ENCODE measurements at regions not wholly inside any gene's neighbourhood (a gene's known extent, or its start where the extent isn't known, plus 50 kb on each side); places are given as distances from the start of the nearest gene placed in this dataset.

- no peak for DNase-seq (ENCODE audit: low spot score)
- no peak overlapping the region for H3K4me3 ChIP-seq
- TF ChIP-seq, protein P1, sequence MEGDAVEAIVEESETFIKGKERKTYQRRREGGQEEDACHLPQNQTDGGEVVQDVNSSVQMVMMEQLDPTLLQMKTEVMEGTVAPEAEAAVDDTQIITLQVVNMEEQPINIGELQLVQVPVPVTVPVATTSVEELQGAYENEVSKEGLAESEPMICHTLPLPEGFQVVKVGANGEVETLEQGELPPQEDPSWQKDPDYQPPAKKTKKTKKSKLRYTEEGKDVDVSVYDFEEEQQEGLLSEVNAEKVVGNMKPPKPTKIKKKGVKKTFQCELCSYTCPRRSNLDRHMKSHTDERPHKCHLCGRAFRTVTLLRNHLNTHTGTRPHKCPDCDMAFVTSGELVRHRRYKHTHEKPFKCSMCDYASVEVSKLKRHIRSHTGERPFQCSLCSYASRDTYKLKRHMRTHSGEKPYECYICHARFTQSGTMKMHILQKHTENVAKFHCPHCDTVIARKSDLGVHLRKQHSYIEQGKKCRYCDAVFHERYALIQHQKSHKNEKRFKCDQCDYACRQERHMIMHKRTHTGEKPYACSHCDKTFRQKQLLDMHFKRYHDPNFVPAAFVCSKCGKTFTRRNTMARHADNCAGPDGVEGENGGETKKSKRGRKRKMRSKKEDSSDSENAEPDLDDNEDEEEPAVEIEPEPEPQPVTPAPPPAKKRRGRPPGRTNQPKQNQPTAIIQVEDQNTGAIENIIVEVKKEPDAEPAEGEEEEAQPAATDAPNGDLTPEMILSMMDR (IDR thresholded peaks at IDR 0.05): no peak
- H3K27ac ChIP-seq: no peak overlapping the region
These were observed 87.3 kb upstream of the RFC3 start for GRCh38 chr13:33730619-33731018.

- Histone ChIP-seq H3K4me3 (no peak overlapping the region), H3K27ac (no peak overlapping the region)
- TF ChIP-seq, protein P1 (IDR thresholded peaks at IDR 0.05): no peak
- no peak for DNase-seq (ENCODE audit: low spot score)
These were observed 82.7 kb upstream of the RFC3 start for GRCh38 chr13:33735276-33735675.

DNA sequence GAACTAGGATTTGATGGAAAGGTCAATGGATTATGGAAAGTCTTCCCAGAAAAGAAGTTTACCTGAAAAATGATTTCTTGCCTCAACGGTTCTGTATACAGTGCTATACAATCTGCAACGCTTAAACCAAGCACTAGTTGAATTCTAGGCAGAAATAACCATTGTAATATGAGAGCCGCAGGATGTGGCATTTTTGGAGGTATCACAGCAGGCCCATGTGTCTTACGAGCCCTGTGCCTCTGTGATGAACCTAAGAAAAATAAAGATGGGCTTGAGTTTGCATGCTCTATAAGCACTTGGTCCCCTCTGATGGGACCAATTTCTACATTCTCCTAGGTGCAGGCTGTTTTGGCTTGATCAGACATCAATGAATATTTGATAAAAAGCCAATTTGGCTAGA is 78.7 kb upstream of the RFC3 start:
- DNase-seq (ENCODE audit: low spot score): no peak
- H3K27ac ChIP-seq: no peak overlapping the region
- TF ChIP-seq, protein P1 (IDR thresholded peaks at IDR 0.05): no peak
- H3K4me3 ChIP-seq: no peak overlapping the region

- TF ChIP-seq, protein P1 (IDR thresholded peaks at IDR 0.05): no peak
- Histone ChIP-seq H3K27ac (no peak overlapping the region), H3K4me3 (no peak overlapping the region)
These were observed 77.8 kb upstream of the RFC3 start for GRCh38 chr13:33740134-33740538.

DNA sequence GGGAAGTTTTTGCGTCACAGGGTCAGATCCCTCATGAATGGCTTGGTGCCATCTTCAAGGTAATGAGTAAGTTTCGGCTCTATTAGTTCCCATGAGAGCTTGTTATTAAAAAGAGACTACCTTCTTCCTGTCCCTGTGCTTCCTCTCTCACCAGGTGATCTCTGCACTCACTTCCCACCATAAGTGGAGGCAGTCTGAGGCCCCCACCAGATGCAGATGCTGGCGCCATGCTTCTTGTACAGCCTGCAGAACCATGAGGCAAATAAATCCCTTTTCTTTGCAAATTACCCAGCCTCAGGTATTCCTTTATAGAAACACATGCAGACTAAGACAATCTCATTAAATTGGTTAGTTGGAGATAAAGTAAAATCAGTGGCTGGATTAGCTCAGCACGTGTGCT is 75.6 kb upstream of the RFC3 start:
- TF ChIP-seq, protein P1 (IDR thresholded peaks at IDR 0.05): no peak
- H3K27ac ChIP-seq: no peak overlapping the region
- H3K4me3 ChIP-seq: no peak overlapping the region
- no peak for DNase-seq (ENCODE audit: low spot score)

More at GRCh38 chr13:33740134-33740538, 77.8 kb upstream of the RFC3 start:
- DNase-seq (ENCODE audit: low spot score): no peak

DNA sequence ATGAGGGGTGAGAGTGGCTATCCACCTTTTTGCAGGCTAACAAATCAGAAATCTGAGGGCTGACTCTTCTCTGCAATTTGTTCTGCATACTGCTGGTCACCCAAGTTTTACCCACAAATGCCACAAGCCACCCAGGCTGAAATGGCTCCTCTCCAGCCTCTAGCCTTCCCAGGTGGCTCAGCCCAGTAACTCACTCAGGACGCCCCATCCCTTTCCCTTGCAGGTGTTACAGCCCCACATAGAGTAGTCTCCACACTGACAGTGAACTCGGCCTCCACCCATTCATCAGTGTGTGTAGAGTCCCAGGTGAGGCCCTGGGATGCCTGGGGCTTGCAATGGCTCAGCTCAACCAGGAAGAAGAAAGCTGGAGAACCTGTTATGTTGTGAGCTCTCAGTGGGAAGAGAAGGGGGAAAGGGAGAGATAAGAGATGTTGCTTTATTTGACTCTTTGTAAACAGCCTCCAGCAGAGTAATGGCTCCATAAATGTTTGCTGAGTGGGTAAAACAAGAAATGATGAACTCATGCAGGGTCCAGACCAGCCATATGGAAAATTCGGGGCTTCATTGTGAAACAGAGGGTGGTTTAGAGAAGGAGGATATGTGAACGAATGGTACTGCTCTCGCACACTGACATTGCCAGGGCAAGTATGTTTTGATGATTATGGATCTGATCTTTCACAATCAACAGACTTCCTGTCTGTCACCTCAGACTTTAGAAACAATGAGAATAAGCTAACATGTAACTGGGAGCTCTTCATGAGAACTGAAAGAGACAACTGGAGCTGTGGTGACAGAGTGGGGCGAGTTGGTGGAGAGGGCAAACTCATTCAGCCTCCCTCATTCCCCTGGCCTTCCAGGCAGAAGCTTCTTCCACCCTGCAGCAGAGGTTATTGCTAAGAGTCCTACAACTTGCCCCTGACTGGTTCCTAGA is 74.2 kb upstream of the RFC3 start:
- no peak overlapping the region for H3K27ac ChIP-seq
- H3K4me3 ChIP-seq: no peak overlapping the region
- TF ChIP-seq, protein P1 (IDR thresholded peaks at IDR 0.05): no peak
- DNase-seq (ENCODE audit: low spot score): no peak

Data from coronary artery (tissue), 2 donors.